ENCODE measurements at regions not wholly inside any gene's neighbourhood (a gene's known extent, or its start where the extent isn't known, plus 50 kb on each side); places are given as distances from the start of the nearest gene placed in this dataset.

GRCh38 chr2:121880283-121880682 is 124.8 kb downstream of the TSN start:
- no peak overlapping the region for H3K4me2 ChIP-seq (replicated peaks; ENCODE audit: low read depth, low read length, poor library complexity, severe bottlenecking)
- no peak for TF ChIP-seq EZH2 (IDR thresholded peaks at IDR 0.05; ENCODE audit: borderline replicate concordance, insufficient read depth, low read depth, low read length, poor library complexity, severe bottlenecking)
- TF ChIP-seq CTCF (IDR thresholded peaks at IDR 0.05), result no peak
- H3K79me2 ChIP-seq (ENCODE audit: control insufficient read depth, insufficient read depth, low read length), result no peaks in the 10 kb centered on the region
- no peak overlapping the region for H3K9ac ChIP-seq (ENCODE audit: low read length)
- POLR2A ChIA-PET, result no interaction called here
- ATAC-seq (ENCODE audit: low read depth) (no peak), DNase-seq (no peak)
- H4K20me1 ChIP-seq (ENCODE audit: control insufficient read depth, insufficient read depth, low read length, poor library complexity, severe bottlenecking), result no peaks in the 10 kb centered on the region
- Mint-ChIP-seq H3K4me1 (no peaks in the 10 kb centered on the region), H3K9me3 (ENCODE audit: insufficient read depth) (no peaks in the 10 kb centered on the region), H3K27ac (no peak overlapping the region), H3K27me3 (peaks cover 10% of the 10 kb centered on the region), H3K4me3 (no peak overlapping the region)
- H2AFZ ChIP-seq (ENCODE audit: insufficient read depth, low read depth, low read length, poor library complexity, severe bottlenecking), result no peak overlapping the region
- intact Hi-C loops (cut with micrococcal nuclease), result no loop called here
- H3K27ac ChIP-seq (ENCODE audit: low read length in 2 of 2), result no peak overlapping the region
- peaks cover 0 to 2% (median 0%) of the 10 kb centered on the region in 3 donors for H3K9me3 ChIP-seq (ENCODE audit: control extremely low read depth in 1 of 3, control insufficient read depth in 2 of 3, insufficient read depth in 1 of 3, low read length in 2 of 3)
- 96% methylated on average over 3 of the region's 4 CpGs for WGBS (ENCODE audit: insufficient coverage)
- no peak overlapping the region for H3K4me3 ChIP-seq (ENCODE audit: control extremely low read depth in 1 of 5, extremely low read depth in 1 of 5, insufficient read depth in 1 of 5, low read depth in 2 of 5, low read length in 4 of 5)
- CTCF ChIA-PET, result no interaction called here
- H3K27me3 ChIP-seq (replicated peaks in 1 of 4; ENCODE audit: control extremely low read depth in 1 of 4, control insufficient read depth in 3 of 4, insufficient read depth in 4 of 4, low read length in 3 of 4), result no peaks in the 10 kb centered on the region
- H3K36me3 ChIP-seq (replicated peaks in 1 of 2; ENCODE audit: control extremely low read depth in 1 of 2, control insufficient read depth in 1 of 2, extremely low read depth in 1 of 2, insufficient read depth in 2 of 2, low read length in 1 of 2), result no peaks in the 10 kb centered on the region
- H3K4me1 ChIP-seq (ENCODE audit: control insufficient read depth in 2 of 2, insufficient read depth in 2 of 2, low read length in 2 of 2), result no peaks in the 10 kb centered on the region

- TF ChIP-seq EZH2 (IDR thresholded peaks at IDR 0.05; ENCODE audit: borderline replicate concordance, insufficient read depth, low read depth, low read length, poor library complexity, severe bottlenecking) (no peak), CTCF (IDR thresholded peaks at IDR 0.05) (no peak)
- H4K20me1 ChIP-seq (ENCODE audit: control insufficient read depth, insufficient read depth, low read length, poor library complexity, severe bottlenecking), result no peaks in the 10 kb centered on the region
- H3K36me3 ChIP-seq (replicated peaks in 1 of 2; ENCODE audit: control extremely low read depth in 1 of 2, control insufficient read depth in 1 of 2, extremely low read depth in 1 of 2, insufficient read depth in 2 of 2, low read length in 1 of 2), result no peaks in the 10 kb centered on the region
- H3K27me3 ChIP-seq (replicated peaks in 1 of 4; ENCODE audit: control extremely low read depth in 1 of 4, control insufficient read depth in 3 of 4, insufficient read depth in 4 of 4, low read length in 3 of 4), result no peaks in the 10 kb centered on the region
- H2AFZ ChIP-seq (ENCODE audit: insufficient read depth, low read depth, low read length, poor library complexity, severe bottlenecking), result no peak overlapping the region
- Mint-ChIP-seq H3K27ac (no peak overlapping the region), H3K27me3 (peaks cover 10% of the 10 kb centered on the region), H3K4me1 (no peaks in the 10 kb centered on the region), H3K9me3 (ENCODE audit: insufficient read depth) (no peaks in the 10 kb centered on the region), H3K4me3 (no peak overlapping the region)
- no peak for ATAC-seq (ENCODE audit: low read depth)
- intact Hi-C loops (cut with micrococcal nuclease), result no loop called here
- no peak overlapping the region for H3K27ac ChIP-seq (ENCODE audit: low read length in 2 of 2)
- ChIA-PET CTCF (no interaction called here), POLR2A (no interaction called here)
- H3K4me2 ChIP-seq (replicated peaks; ENCODE audit: low read depth, low read length, poor library complexity, severe bottlenecking), result no peak overlapping the region
- no peak overlapping the region for H3K9ac ChIP-seq (ENCODE audit: low read length)
- no peak overlapping the region for H3K4me3 ChIP-seq (ENCODE audit: control extremely low read depth in 1 of 5, extremely low read depth in 1 of 5, insufficient read depth in 1 of 5, low read depth in 2 of 5, low read length in 4 of 5)
- DNase-seq, result no peak
- H3K4me1 ChIP-seq (ENCODE audit: control insufficient read depth in 2 of 2, insufficient read depth in 2 of 2, low read length in 2 of 2), result no peaks in the 10 kb centered on the region
- no peaks in the 10 kb centered on the region for H3K79me2 ChIP-seq (ENCODE audit: control insufficient read depth, insufficient read depth, low read length)
- WGBS (ENCODE audit: insufficient coverage), result 95% methylated on average over 4 of the region's 4 CpGs
- H3K9me3 ChIP-seq (ENCODE audit: control extremely low read depth in 1 of 3, control insufficient read depth in 2 of 3, insufficient read depth in 1 of 3, low read length in 2 of 3), result peaks cover 0 to 5% (median 0%) of the 10 kb centered on the region in 3 donors
Measured at GRCh38 chr2:121881038-121881437, 125.6 kb downstream of the TSN start.
